CD4-positive, alpha-beta T cell treated with Interleukin-17A for 1 hour (primary cell): ENCODE measurements at regions not wholly inside any gene's neighbourhood (a gene's known extent, or its start where the extent isn't known, plus 50 kb on each side); places are given as distances from the start of the nearest gene placed in this dataset.
A peak's percentile ranks its signal among the peaks of the same experiment; 100 is the strongest.
"Not testable (repeated sequence)": the region's sequence is repeated elsewhere in the genome, so short reads cannot be mapped to it uniquely, and the experiment has no call there.

Experiments
- DNase-seq: peaks from one replicate; pipeline ENCODE4 v3.0.0-alpha.2; 2020

DNA sequence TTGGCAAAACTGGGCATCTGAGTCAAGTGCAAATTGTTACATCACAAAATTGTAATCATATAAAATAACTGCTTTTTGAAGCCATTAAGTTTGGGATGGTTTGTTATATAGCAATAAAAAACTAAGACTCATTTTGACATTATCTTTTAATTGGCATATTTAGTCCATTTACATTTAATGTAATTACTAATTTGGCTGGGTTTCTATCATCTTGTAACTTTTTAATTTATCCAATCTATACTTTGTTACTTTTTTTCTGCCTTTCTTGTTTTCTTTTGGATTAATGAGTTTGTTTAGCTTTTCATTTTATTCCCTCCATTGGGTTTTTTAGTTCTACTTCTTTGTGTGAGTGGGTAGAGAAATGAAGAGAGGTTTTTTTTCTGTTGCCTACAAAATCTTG lies 76.3 kb downstream of the DRAM2 start:
- no peak for DNase-seq

- no peak for DNase-seq
Observed at GRCh38 chr1:111062624-111063023, 77.3 kb downstream of the DRAM2 start.

- no peak for DNase-seq
Observed at GRCh38 chr1:111062081-111062480, 77.8 kb downstream of the DRAM2 start.

DNA sequence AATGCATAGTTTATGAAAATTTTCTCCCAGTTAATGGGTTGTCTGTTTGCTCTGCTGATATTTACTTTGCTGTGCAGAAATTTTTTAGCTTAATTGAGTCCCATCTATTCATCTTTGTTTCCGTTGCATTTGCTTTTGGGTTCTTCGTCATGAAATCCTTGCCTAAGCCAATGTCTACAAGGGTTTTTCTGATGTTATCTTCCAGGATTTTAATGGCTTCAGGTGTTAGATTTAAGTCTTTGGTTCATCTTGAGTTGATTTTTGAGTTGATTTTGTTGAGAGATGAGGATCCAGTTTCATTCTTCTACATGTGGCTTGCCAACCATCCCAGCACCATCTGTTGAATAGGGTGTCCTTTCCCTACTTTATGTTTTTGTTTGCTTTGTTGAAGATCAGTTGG lies 85.2 kb downstream of the DRAM2 start:
- DNase-seq, result no peak

GRCh38 chr1:111052246-111052645 lies 87.6 kb downstream of the DRAM2 start:
- no peak for DNase-seq

GRCh38 chr1:111048253-111048652 lies 84.5 kb upstream of the LRIF1 start:
- not testable (repeated sequence) for DNase-seq

DNA sequence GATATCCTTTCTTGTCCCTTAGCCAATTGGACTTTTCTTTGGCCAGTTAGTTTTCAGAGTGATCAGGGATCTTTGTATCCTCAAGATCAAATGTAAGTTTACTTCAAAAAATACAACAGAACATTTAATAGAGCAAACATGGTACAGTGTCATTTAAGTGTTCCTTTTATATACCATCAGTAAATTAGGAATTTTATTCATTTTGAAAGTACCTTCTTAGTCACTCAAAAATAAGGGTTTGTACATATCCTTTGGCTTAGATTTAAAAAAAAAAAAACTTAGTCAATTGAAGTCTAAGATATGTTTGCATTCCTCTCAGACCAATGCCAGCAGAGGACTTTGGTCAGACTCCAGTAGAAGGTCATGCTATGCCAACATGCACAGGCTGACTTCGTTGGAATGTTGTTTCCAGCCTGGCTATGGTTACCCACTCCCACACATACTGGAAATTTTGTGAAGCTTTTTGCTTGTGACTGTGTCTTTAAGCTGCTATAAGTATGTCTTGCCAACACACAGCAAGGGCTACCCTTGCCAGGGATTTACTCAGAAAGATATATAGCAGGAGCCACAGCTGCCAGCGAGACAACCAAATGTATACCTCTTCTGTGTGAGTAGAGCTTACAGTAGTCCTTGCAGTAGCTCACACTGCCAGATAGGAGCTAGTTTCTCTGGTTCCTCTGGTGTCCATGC lies 81.5 kb upstream of the LRIF1 start:
- DNase-seq, result no peak

DNA sequence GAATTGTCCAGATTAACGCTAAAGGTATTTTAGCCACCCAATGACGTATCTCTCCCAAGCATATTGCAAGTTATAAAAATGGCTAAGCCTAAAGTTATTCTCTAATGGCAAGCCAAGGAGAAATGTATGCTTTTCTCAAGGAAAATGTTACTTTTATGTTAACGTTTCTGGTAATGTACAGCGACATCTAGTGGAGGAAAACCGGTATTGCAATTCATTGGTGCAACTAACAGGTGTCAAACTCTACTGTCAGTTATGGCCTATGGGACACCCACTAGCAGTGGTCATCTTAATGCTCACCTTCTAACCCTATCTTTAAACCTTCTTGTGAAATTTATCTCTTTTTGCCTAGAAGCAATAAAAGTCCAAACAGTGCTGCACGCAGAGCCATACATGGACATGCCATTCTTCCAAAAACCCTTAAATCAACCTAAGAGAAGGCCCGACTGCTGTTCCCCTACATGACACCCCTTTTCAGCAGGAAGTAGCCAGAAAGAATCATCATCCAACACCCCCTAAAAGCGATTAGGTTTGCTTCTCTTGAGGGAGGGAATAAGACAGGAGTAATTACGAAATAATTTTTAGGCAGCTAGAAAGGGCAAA lies 68.7 kb upstream of the LRIF1 start:
- DNase-seq, result peak; percentile 68

DNA sequence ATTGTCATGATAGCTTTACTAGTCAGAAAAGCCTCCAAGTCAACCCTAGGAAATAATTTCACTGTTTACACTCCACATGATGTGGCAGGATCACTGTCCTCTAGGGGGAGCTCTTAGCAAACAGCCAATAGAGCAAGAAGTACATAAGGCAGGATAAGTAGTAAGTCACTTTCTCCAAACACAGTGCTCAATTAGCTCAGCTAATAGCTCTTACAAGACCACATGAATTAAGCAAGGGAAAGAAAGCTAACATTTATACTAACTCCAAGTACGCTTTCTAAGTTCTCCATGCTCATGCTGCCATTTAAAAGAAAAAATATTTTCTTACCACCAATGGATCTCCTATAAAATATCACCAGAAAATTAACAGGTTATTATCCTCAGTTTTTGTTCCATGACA lies 66.9 kb upstream of the LRIF1 start:
- peak; percentile 74 for DNase-seq

DNA sequence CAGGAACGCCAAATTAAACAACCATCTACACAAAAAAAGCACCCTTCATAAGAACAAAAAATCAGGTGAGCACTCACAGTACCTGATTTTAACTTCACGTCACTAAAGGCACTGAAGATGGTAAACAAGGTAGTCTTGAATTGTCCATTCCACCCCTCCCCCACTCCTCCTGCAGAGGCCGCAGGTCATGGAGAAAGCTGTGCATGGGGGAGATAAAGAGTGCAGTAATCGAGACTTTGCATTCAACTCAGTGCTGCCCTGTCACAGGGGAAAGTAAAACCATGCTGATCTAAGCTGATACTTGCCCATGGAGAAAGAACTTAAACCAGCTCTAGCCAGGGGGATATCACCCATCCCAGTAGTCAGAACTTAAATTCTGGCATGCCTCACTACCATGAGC lies 61.4 kb upstream of the LRIF1 start:
- DNase-seq, result no peak

GRCh38 chr1:111015222-111015621 lies 51.5 kb upstream of the LRIF1 start:
- no peak for DNase-seq
